ENCODE measurements at regions not wholly inside any gene's neighbourhood (a gene's known extent, or its start where the extent isn't known, plus 50 kb on each side); places are given as distances from the start of the nearest gene placed in this dataset.

DNA sequence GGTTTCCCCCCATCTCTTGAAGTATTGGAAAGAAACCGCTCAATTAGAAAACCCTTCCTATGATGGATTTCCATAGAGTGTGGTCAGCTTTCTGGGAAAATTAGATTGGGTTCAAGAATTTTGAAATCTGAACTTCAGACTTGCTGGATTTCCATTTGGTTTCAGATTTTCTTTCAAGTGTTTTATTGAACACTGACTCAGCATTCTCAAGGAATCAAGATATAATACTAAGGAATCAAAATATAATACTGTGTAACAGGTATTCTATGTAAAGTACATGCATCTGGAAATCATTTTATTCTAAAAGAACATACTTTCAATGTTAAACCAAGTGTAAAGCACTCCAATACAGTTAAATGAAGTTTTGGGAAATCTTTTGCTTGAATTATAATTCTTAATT, 94.7 kb upstream of the CCN2 start:
- H3K27me3 Mint-ChIP-seq = no peaks in the 10 kb centered on the region
- no peak overlapping the region for H3K4me3 Mint-ChIP-seq
- H3K4me1 Mint-ChIP-seq (ENCODE audit: low read depth) = no peaks in the 10 kb centered on the region
- no peaks in the 10 kb centered on the region for H3K36me3 Mint-ChIP-seq (ENCODE audit: low read depth)
- intact Hi-C loops (cut with DNase I, micrococcal nuclease) = no loop called here
- H3K36me3 ChIP-seq (ENCODE audit: insufficient read depth, low read length) = no peaks in the 10 kb centered on the region
- no peak overlapping the region for H3K4me3 ChIP-seq (ENCODE audit: low read length)
- DNase-seq = no peak
- no peak overlapping the region for H3K27ac Mint-ChIP-seq
- H3K9me3 ChIP-seq (ENCODE audit: control insufficient read depth in 1 of 2, insufficient read depth in 1 of 2, low read length in 2 of 2) = no peaks in the 10 kb centered on the region
- H3K27ac ChIP-seq (ENCODE audit: low read depth in 1 of 2, low read length in 2 of 2) = no peak overlapping the region
- CTCF ChIA-PET = no interaction called here
- POLR2A ChIA-PET = no interaction called here
- no peaks in the 10 kb centered on the region for H3K4me1 ChIP-seq (ENCODE audit: insufficient read depth, low read length)
- H3K27me3 ChIP-seq (ENCODE audit: control insufficient read depth in 1 of 2, insufficient read depth in 2 of 2, low read length in 2 of 2) = no peaks in the 10 kb centered on the region
- TF ChIP-seq, protein P1, sequence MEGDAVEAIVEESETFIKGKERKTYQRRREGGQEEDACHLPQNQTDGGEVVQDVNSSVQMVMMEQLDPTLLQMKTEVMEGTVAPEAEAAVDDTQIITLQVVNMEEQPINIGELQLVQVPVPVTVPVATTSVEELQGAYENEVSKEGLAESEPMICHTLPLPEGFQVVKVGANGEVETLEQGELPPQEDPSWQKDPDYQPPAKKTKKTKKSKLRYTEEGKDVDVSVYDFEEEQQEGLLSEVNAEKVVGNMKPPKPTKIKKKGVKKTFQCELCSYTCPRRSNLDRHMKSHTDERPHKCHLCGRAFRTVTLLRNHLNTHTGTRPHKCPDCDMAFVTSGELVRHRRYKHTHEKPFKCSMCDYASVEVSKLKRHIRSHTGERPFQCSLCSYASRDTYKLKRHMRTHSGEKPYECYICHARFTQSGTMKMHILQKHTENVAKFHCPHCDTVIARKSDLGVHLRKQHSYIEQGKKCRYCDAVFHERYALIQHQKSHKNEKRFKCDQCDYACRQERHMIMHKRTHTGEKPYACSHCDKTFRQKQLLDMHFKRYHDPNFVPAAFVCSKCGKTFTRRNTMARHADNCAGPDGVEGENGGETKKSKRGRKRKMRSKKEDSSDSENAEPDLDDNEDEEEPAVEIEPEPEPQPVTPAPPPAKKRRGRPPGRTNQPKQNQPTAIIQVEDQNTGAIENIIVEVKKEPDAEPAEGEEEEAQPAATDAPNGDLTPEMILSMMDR (IDR thresholded peaks at IDR 0.05) = no peak
- no peak for ATAC-seq (ENCODE audit: poor library complexity)
- H3K9me3 Mint-ChIP-seq = no peaks in the 10 kb centered on the region

DNA sequence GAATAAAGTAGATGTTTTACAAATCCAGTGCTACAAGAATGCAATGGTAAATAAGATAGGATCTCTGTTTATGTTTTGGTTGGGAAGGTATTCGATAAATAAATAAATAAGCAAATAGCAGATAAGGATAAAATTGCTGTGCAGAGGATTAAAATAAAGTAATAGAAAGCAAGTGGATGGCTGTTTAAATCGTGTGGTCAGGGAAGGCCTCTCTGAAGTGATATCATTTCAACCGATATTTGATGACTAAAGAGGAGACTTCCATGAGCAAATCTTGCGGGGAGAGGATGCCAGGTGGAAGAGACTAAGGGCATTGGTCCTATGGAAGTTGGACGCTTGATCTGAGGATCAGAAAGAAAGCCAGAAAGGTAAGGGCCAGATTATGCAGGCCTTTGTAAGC, 92.0 kb upstream of the CCN2 start:
- Histone ChIP-seq H3K27me3 (ENCODE audit: control insufficient read depth in 1 of 2, insufficient read depth in 2 of 2, low read length in 2 of 2) (no peaks in the 10 kb centered on the region), H3K27ac (ENCODE audit: low read depth in 1 of 2, low read length in 2 of 2) (no peak overlapping the region), H3K4me3 (ENCODE audit: low read length) (no peak overlapping the region), H3K9me3 (ENCODE audit: control insufficient read depth in 1 of 2, insufficient read depth in 1 of 2, low read length in 2 of 2) (no peaks in the 10 kb centered on the region), H3K4me1 (ENCODE audit: insufficient read depth, low read length) (no peaks in the 10 kb centered on the region), H3K36me3 (ENCODE audit: insufficient read depth, low read length) (no peaks in the 10 kb centered on the region)
- TF ChIP-seq, protein P1 (IDR thresholded peaks at IDR 0.05) = no peak
- Mint-ChIP-seq H3K27ac (no peak overlapping the region), H3K4me3 (no peak overlapping the region), H3K9me3 (no peaks in the 10 kb centered on the region), H3K27me3 (no peaks in the 10 kb centered on the region), H3K36me3 (ENCODE audit: low read depth) (no peaks in the 10 kb centered on the region), H3K4me1 (ENCODE audit: low read depth) (no peaks in the 10 kb centered on the region)
- ChIA-PET CTCF (no interaction called here), POLR2A (no interaction called here)
- DNase-seq (no peak), ATAC-seq (ENCODE audit: poor library complexity) (no peak)
- intact Hi-C loops (cut with DNase I, micrococcal nuclease) = no loop called here

DNA sequence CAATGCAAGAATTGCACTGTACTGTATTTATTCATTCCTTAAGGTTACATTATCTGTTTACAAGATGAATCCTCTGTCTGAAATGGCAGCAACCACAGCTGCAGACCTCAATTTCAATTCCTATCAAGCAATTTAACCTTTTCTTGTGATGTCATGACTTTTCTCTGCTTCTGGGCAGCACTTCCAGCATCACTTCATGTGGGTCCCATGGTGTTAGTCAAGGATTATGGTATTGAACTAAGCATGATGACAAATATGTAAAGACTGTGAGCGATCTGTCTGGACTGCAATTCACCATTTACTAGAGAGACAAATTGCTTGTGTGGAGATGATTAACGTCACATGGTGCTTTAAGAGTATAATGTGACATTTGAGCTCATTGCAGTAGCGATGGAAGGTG, 90.5 kb upstream of the CCN2 start:
- no peak for ATAC-seq (ENCODE audit: poor library complexity)
- CTCF ChIA-PET = no interaction called here
- TF ChIP-seq, protein P1 (IDR thresholded peaks at IDR 0.05) = no peak
- no peak for DNase-seq
- H3K4me3 ChIP-seq (ENCODE audit: low read length) = no peak overlapping the region
- Mint-ChIP-seq H3K4me3 (no peak overlapping the region), H3K27me3 (no peaks in the 10 kb centered on the region), H3K36me3 (ENCODE audit: low read depth) (no peaks in the 10 kb centered on the region), H3K27ac (no peak overlapping the region), H3K9me3 (no peaks in the 10 kb centered on the region), H3K4me1 (ENCODE audit: low read depth) (no peaks in the 10 kb centered on the region)
- no peaks in the 10 kb centered on the region for H3K36me3 ChIP-seq (ENCODE audit: insufficient read depth, low read length)
- POLR2A ChIA-PET = no interaction called here
- no peaks in the 10 kb centered on the region for H3K27me3 ChIP-seq (ENCODE audit: control insufficient read depth in 1 of 2, insufficient read depth in 2 of 2, low read length in 2 of 2)
- no peaks in the 10 kb centered on the region for H3K4me1 ChIP-seq (ENCODE audit: insufficient read depth, low read length)
- H3K27ac ChIP-seq (ENCODE audit: low read depth in 1 of 2, low read length in 2 of 2) = no peak overlapping the region
- no peaks in the 10 kb centered on the region for H3K9me3 ChIP-seq (ENCODE audit: control insufficient read depth in 1 of 2, insufficient read depth in 1 of 2, low read length in 2 of 2)
- intact Hi-C loops (cut with DNase I, micrococcal nuclease) = no loop called here
